ENCODE measurements at regions not wholly inside any gene's neighbourhood (a gene's known extent, or its start where the extent isn't known, plus 50 kb on each side); places are given as distances from the start of the nearest gene placed in this dataset.

- TF ChIP-seq CTCF (IDR thresholded peaks at IDR 0.05) (no peak), TCF7L2 (IDR thresholded peaks at IDR 0.05; ENCODE audit: low read depth, low read length) (no peak), REST (IDR thresholded peaks at IDR 0.05; ENCODE audit: insufficient read depth in 1 of 2, low read depth in 2 of 2, low read length in 1 of 2) (no peak), POLR2AphosphoS5 (IDR thresholded peaks at IDR 0.05; ENCODE audit: low read depth, low read length) (no peak)
Observed at GRCh38 chr17:64767269-64767997, 105.3 kb upstream of the SMURF2 start.

All from Panc1 (cell line).